HG02798 (cell line): ENCODE measurements at regions not wholly inside any gene's neighbourhood (a gene's known extent, or its start where the extent isn't known, plus 50 kb on each side); places are given as distances from the start of the nearest gene placed in this dataset.
"Not testable (repeated sequence)": the region's sequence is repeated elsewhere in the genome, so short reads cannot be mapped to it uniquely, and the experiment has no call there.

Source experiments
- ATAC-seq: cut with Tn5 transposase; IDR thresholded peaks from one replicate; pipeline ENCODE4 v1.9.1; 2021; ENCODE audit warnings: mild to moderate bottlenecking; ENCODE audit not compliant: unreplicated experiment, poor library complexity

GRCh38 chr4:170259631-170260153 lies 169.9 kb upstream of the AADAT start:
- peak; percentile 98 for ATAC-seq

DNA sequence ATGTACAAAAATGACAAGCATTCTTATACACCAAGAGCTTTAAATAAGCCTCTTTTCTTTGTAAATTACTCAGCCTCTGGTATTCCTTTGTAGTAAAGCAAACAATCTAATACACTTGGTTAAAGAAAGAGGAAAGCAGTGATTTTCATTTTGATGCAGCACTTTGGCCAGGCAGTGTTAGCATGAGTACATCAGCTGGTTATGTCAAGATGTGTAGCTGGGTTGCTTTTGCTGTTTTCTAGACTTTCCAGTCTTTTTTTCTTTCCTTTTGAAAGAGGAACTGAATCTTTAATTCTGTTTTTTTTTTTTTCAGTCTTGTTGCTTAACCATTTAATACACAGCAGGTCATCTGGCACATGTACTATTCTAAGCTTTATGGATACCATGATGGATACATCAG lies 167.1 kb upstream of the AADAT start:
- no peak for ATAC-seq

- no peak for ATAC-seq
Measured at GRCh38 chr4:170248576-170248975, 158.8 kb upstream of the AADAT start.

GRCh38 chr4:170248029-170248428 lies 158.3 kb upstream of the AADAT start:
- no peak for ATAC-seq

DNA sequence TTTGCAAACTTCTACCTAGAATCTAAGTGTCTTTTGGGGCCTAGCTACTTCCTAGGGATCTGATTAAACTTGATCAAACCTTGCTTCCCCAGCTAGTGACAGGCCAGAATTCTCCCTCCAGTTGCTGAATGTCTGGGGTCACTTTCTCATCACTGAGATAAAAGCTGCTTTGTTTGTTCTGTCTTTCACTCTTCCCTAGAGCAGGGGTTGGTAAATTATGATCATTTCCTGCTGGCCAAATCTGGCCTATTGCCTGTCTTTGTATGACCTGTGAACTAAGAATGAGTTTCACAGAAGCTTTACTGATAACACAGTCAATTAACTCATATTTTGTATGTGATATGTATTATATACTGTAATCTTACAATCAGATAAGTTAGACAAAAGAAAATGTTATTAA lies 157.8 kb upstream of the AADAT start:
- no peak for ATAC-seq

DNA sequence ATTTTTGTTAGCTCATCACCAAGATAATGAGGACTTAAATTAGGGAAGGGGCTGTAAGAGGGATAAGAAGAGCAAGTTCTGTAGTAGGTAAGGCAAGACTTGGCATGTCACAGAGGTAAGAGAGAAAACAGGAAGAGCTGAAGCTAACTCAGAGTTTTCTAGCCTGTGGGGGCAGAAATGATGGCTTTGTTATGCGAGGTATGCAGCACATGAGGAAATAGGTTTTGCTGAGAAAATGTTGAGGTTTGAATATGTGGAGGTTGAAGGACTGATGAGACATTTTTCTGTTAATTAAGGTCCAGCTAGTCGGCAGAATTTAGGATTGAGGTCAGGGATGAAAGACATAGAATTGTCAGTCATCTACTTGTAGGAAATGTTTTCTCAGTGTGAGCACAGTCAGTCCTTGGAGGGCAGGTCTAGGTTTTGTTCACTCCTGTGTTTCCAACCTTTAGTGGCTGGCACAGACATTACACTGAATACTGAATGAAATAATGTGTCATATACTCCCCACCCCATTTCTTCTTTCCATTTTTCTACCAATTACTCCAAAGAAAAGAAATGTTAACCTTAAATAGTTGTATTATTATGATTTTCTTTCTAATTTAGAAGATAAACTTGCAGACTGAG lies 154.0 kb upstream of the AADAT start:
- ATAC-seq: no peak

DNA sequence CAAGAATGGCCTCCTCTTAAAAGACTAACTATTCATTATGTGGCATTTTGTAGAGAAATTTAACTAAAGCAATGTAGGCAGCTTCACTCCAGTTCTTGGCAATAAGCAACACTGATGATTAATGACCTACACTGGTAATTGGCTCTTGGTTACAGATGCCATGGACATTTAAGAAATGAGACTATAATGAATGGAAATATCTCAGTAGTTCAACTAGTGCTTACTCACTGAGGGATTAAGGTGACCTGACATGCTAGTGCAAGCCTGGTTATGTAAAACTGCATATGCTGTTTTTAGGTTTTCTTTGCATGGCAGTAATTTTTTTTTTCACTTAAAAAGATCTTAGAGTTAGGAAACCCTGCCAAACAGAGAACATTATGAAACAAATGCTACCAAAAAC lies 152.7 kb upstream of the AADAT start:
- no peak for ATAC-seq

- no peak for ATAC-seq
Measured at GRCh38 chr4:170234800-170235199, 145.0 kb upstream of the AADAT start.

- ATAC-seq: no peak
Measured at GRCh38 chr4:170231377-170231776, 141.6 kb upstream of the AADAT start.

GRCh38 chr4:170230242-170230641 lies 140.5 kb upstream of the AADAT start:
- no peak for ATAC-seq

- no peak for ATAC-seq
Measured at GRCh38 chr4:170229006-170229405, 139.2 kb upstream of the AADAT start.

DNA sequence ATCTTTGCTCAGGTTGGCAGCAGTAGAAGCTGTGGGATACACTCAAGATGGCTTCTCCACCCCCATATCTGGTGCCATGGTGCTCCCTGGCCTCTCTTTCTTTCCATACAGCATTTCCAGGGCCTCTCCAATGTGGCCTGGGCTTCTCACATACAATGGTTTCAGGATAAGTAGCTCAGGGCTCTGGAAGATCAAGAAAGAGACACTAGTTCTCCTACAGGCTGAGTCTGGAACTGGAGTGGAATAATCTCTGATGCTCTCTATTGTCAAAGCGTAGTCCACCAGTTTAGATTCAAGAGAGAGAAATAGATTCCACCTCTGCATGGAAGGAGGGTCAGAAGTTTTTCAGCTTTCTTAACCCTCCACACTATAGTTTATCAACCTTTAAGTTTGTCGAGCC lies 138.2 kb upstream of the AADAT start:
- ATAC-seq: no peak

GRCh38 chr4:170226288-170226687 lies 136.5 kb upstream of the AADAT start:
- ATAC-seq: no peak

DNA sequence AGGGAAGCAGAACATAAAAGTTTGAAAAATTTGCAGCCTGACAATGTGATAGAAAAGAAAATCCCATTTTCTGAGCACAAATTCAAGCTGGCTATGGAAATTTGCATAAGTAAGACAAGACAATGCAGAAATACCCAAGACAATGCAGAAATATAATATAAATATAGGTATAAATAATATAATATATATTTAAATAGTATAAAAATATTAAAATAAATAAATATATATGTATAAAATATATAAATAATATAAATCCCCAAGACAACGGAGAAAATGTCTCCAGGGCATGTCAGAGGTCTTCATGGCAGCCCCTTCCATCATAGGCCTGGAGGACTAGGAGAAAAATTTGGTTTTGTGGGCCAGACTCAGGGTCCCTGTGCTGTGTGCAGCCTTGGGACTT lies 125.0 kb upstream of the AADAT start:
- ATAC-seq: no peak

- ATAC-seq: no peak
Measured at GRCh38 chr4:170214101-170214500, 124.3 kb upstream of the AADAT start.

DNA sequence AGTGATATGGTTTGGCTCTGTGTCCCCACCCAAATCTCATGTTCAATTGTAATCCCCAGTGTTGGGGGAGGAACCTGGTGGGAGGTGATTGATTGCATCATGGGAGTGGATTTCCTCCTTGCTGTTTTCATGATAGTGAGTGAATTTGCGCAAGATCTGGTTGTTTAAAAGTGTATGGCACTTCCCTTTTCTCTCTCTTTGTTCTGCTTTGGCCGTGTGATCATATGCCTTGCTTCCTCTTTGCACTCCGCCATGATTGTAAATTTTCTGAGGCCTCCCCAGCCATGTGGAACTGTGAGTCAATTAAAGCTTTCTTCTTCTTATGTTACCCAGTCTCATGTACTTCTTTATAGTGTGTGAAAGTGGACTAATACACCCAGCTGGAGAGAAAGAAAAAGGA lies 113.0 kb upstream of the AADAT start:
- ATAC-seq: no peak

- ATAC-seq: no peak
Measured at GRCh38 chr4:170198747-170199146, 109.0 kb upstream of the AADAT start.

DNA sequence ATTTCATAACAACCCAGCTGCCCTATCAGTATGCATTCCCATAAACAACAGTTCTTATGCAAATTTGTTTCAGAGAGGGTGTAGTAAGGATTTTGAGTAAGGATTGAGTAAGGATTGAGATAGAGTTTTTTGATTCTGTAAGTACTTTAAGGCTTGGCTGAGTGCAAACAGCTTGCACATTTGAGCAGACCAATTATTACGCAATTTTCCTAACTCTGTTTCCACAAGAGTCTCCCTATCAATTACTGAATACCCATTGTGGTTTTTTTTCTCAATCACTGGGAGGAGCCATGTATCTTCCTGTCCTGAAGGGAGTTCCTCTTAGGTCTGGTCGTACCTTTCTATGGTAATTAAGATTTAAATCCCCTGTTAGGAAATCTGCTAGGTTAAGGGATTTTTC lies 105.0 kb upstream of the AADAT start:
- ATAC-seq: not testable (repeated sequence)

- no peak for ATAC-seq
Measured at GRCh38 chr4:170193496-170193895, 103.7 kb upstream of the AADAT start.

- no peak for ATAC-seq
Measured at GRCh38 chr4:170190265-170190664, 100.5 kb upstream of the AADAT start.

DNA sequence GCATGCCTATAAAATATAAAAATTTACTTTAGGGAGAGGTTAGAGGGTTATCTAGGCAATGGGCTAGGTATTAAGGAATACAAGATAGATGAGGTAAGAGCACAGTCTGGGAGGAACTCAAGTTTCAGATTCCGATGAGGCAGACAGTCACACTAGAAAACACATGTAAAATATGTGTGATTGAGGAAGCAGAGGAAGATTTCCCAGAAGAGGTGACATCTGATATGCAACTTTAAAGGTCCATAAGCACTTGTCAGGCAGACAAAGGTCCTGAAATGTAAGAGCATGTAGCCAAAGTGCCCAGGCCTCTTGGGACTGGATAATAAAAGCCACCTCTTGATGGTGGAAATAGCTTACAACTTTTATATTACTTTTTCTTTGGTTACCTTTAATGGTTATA lies 81.1 kb upstream of the AADAT start:
- ATAC-seq: no peak

DNA sequence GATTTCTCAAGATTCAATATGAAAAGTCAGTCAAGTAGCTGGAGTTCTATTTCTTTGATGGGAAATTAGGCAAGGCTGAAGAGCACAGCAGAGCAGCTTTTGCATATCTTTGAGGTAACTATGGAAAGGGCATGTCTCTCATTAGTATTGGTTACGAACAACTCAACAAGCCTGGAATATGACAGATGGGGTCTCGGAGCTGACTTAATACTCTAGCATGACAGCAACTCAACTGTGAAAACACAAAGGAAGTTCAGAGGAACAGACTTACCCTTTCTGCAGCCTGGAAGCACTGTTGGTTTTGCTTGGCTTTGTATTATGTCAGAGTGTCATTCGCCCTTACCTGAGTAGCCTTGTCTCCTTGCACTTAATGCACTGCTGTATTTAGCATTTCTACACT lies 79.9 kb upstream of the AADAT start:
- no peak for ATAC-seq

DNA sequence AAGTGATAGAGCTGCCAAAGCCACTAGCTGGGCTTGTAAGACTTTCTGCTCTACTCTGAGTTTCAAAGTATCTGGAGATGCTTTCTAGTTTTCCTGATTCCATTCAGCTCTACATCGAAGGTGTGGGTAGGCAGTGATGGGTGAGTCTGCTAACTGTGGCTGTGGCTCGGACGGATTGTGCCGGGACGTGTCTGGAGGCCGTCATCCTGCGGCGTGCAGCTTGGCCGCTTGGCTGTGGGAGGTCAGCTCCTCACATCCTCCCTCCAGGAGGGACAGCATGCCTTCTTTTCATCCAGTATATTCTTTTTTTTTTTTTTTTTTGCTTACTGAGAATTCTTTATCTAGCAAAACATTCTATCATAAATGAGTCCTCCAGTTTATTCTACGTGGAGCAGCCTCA lies 77.9 kb upstream of the AADAT start:
- no peak for ATAC-seq
